Caco-2 (cell line): ENCODE measurements at regions not wholly inside any gene's neighbourhood (a gene's known extent, or its start where the extent isn't known, plus 50 kb on each side); places are given as distances from the start of the nearest gene placed in this dataset.

Experiments
- BruUV-seq: library from RNA; stranded (reverse); fragments of 400-500 nt; replicated peaks from 2 replicates; lab custom pipeline; 2021; lab: Mats Ljungman, UMichigan
- CTCF ChIA-PET: fragments of 300-600 bp; sonication (Branson Sonifier 250); formaldehyde crosslinking; loops from one replicate; lab custom pipeline; 2022; ENCODE audit warnings: antibody characterized with exemption; lab: Charles Lee
- POLR2A ChIA-PET: fragments of 300-600 bp; sonication (Branson Sonifier 250); formaldehyde crosslinking; loops from one replicate; lab custom pipeline; 2022; ENCODE audit warnings: antibody characterized with exemption; lab: Charles Lee
- DNase-seq, 2 experiments: peaks; one replicate each; pipeline versions ENCODE4 v3.0.0 to v3.0.0-alpha.2; 2020 to 2022
- H3K27me3 ChIP-seq: replicated peaks from 2 replicates; pipeline ENCODE4 v1.6.0; 2011; ENCODE audit warnings: low read length; ENCODE audit not compliant: control insufficient read depth, insufficient read depth
- H3K36me3 ChIP-seq: 2 replicates; pipeline ENCODE4 v1.5.1; 2011; ENCODE audit warnings: low read length; ENCODE audit not compliant: control insufficient read depth, insufficient read depth
- H3K4me1 ChIP-seq: fragments of 250-450 bp; sonication (Bioruptor Pico); 2 replicates; pipeline ENCODE4 v1.5.1; 2020; ENCODE audit warnings: mild to moderate bottlenecking
- H3K4me3 ChIP-seq: 2 replicates; pipeline ENCODE4 v1.5.1; 2011; ENCODE audit warnings: low read depth, mild to moderate bottlenecking, control low read depth, low read length
- H3K9me3 ChIP-seq: fragments of 250-450 bp; sonication (Bioruptor Pico); 2 replicates; pipeline ENCODE4 v1.5.1; 2020; ENCODE audit warnings: mild to moderate bottlenecking, moderate library complexity
- H3K27ac Mint-ChIP-seq: one replicate; pipeline ENCODE4 v1.8.0; 2022; ENCODE audit warnings: mixed read lengths; ENCODE audit not compliant: unreplicated experiment
- H3K27me3 Mint-ChIP-seq: one replicate; pipeline ENCODE4 v1.8.0; 2022; ENCODE audit warnings: mixed read lengths; ENCODE audit not compliant: insufficient read depth, unreplicated experiment
- H3K36me3 Mint-ChIP-seq: one replicate; pipeline ENCODE4 v1.8.0; 2022; ENCODE audit warnings: mild to moderate bottlenecking, mixed read lengths; ENCODE audit not compliant: insufficient read depth, unreplicated experiment
- H3K4me1 Mint-ChIP-seq: one replicate; pipeline ENCODE4 v1.8.0; 2022; ENCODE audit warnings: low read depth, mixed read lengths; ENCODE audit not compliant: unreplicated experiment
- H3K4me3 Mint-ChIP-seq: one replicate; pipeline ENCODE4 v1.8.0; 2022; ENCODE audit warnings: mild to moderate bottlenecking, moderate library complexity, mixed read lengths; ENCODE audit not compliant: unreplicated experiment
- H3K9me3 Mint-ChIP-seq: one replicate; pipeline ENCODE4 v1.8.0; 2022; ENCODE audit warnings: mixed read lengths; ENCODE audit not compliant: unreplicated experiment
- intact Hi-C: fragments of 100-400 bp; cut with micrococcal nuclease; formaldehyde crosslinking; loops from one replicate; pipeline ENCODE4 v1.10.0; 2022; ENCODE audit not compliant: unreplicated experiment
- TF ChIP-seq, protein P1 (sequence below), 2 experiments: fragments of 200-600 bp in 1 of 2; IDR thresholded peaks; 1 replicate in 1 of 2; 2 replicates in 1 of 2; pipeline versions ENCODE4 v1.5.1 to v1.8.0; 2011 to 2022; ENCODE audit warnings: antibody characterized with exemption in 1 of 2, control low read depth in 1 of 2, inconsistent platforms in 1 of 2, low read depth in 1 of 2, low read length in 1 of 2, mild to moderate bottlenecking in 1 of 2, moderate library complexity in 1 of 2; ENCODE audit not compliant: insufficient read depth in 1 of 2, severe bottlenecking in 1 of 2, unreplicated experiment in 1 of 2

DNA sequence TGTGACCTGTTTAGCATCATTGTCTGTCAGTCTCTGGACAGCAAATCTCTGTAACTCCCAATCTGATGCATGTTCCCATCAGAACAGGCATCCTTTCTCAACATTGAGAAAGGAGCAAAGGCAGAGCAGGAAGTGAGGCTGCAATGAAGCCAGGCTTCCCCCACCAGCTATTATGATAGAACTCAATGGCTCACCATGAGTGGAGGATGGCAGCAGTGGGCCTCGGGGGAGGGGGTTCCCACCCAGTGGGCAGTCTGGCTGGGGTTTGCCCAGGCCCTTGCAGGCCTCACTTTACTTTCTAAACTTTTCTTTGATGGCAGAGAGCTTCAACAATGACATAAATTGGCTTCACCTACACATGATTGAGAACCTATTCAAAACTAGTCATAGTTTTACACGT lies 240.6 kb upstream of the CXCR4 start:
- no peaks in the 10 kb centered on the region for H3K36me3 Mint-ChIP-seq
- TF ChIP-seq, protein P1, sequence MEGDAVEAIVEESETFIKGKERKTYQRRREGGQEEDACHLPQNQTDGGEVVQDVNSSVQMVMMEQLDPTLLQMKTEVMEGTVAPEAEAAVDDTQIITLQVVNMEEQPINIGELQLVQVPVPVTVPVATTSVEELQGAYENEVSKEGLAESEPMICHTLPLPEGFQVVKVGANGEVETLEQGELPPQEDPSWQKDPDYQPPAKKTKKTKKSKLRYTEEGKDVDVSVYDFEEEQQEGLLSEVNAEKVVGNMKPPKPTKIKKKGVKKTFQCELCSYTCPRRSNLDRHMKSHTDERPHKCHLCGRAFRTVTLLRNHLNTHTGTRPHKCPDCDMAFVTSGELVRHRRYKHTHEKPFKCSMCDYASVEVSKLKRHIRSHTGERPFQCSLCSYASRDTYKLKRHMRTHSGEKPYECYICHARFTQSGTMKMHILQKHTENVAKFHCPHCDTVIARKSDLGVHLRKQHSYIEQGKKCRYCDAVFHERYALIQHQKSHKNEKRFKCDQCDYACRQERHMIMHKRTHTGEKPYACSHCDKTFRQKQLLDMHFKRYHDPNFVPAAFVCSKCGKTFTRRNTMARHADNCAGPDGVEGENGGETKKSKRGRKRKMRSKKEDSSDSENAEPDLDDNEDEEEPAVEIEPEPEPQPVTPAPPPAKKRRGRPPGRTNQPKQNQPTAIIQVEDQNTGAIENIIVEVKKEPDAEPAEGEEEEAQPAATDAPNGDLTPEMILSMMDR (IDR thresholded peaks at IDR 0.05; ENCODE audit: insufficient read depth in 1 of 2, low read depth in 1 of 2, low read length in 1 of 2, severe bottlenecking in 1 of 2, unreplicated experiment in 1 of 2), result no peak

DNA sequence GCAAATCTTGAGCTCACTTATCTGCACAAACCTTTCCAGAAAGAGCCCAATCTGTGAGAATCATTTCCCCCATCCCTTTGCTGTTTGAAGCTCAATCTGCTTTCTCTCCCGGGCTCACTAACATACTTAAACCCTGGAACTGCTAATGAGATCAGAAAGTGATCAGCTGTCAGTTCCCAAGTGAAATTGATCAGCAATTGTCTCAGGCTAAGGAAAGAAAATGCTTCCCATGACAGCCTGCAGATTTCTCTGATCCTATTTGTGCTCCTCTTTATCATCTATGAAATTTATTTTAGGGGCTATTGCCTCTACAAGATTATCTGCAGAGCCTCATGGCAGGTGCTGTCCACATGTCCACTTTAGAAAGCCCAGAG lies 239.0 kb upstream of the CXCR4 start:
- TF ChIP-seq, protein P1 (IDR thresholded peaks at IDR 0.05; ENCODE audit: insufficient read depth in 1 of 2, low read depth in 1 of 2, low read length in 1 of 2, severe bottlenecking in 1 of 2, unreplicated experiment in 1 of 2), result no peak
- Mint-ChIP-seq H3K27ac (no peak overlapping the region), H3K4me3 (no peak overlapping the region), H3K36me3 (no peaks in the 10 kb centered on the region), H3K4me1 (no peaks in the 10 kb centered on the region), H3K9me3 (no peaks in the 10 kb centered on the region), H3K27me3 (peaks cover 7% of the 10 kb centered on the region)
- no TSS peak for BruUV-seq
- CTCF ChIA-PET, result no interaction called here
- intact Hi-C loops, result no loop called here
- H3K27me3 ChIP-seq, result peaks cover 2% of the 10 kb centered on the region; the same call in 1 of the 2 replicates
- POLR2A ChIA-PET, result no interaction called here
- no peaks in the 10 kb centered on the region for H3K9me3 ChIP-seq
- H3K36me3 ChIP-seq, result no peaks in the 10 kb centered on the region
- H3K4me3 ChIP-seq, result no peak overlapping the region
- H3K4me1 ChIP-seq, result no peaks in the 10 kb centered on the region
- DNase-seq, result no peak

More for the DNA sequence above, 240.6 kb upstream of the CXCR4 start:
- no peak overlapping the region for H3K4me3 Mint-ChIP-seq
- Histone ChIP-seq H3K27me3 (peaks cover 2% of the 10 kb centered on the region; the same call in 1 of the 2 replicates), H3K36me3 (no peaks in the 10 kb centered on the region), H3K4me1 (no peaks in the 10 kb centered on the region), H3K4me3 (no peak overlapping the region), H3K9me3 (no peaks in the 10 kb centered on the region)
- POLR2A ChIA-PET, result no interaction called here
- peaks cover 7% of the 10 kb centered on the region for H3K27me3 Mint-ChIP-seq
- no peak overlapping the region for H3K27ac Mint-ChIP-seq
- no peak for DNase-seq
- intact Hi-C loops, result no loop called here
- BruUV-seq, result no TSS peak
- CTCF ChIA-PET, result no interaction called here
- H3K9me3 Mint-ChIP-seq, result no peaks in the 10 kb centered on the region
- H3K4me1 Mint-ChIP-seq, result no peaks in the 10 kb centered on the region

DNA sequence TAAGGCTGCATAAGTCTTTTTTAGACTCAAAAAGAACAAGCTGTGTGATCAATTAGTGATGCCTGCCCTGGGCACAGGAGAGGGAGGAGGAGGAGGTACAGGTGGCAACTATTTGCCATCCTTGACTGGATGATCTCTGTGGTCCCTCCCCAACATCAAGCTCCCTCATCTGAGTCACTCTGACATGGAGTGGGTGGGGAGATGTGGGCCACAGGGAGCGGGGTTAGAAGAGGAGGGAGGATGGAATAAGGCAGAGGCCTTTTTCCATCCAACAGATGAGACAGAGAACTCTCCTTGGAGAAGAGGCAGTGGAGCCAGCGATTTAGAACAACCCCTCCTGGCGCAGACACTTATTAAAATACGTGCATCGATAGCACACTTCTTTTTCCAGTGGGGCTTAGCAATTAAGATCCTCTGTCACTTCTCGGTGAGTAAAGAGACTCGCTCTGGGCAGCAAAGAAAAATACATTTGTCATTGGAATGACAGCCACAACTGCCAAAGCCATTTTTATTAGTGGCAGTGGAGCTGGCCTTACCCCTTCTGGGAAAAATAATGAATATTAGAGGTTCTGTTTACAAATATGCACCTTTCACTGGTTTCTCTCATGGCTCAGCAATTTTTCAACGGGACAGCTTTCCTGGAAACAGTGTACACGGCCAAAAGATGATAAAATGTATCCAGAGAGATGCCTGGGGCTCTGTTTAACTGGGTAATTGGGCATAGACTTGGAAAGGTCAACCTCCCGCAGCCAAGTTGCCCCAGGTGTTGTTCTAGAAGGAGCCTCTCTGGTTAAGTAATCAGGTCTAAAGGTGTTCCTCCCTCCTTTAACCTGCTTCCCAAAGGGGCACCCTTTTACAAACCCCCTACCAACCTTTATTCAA lies 238.4 kb upstream of the CXCR4 start:
- Mint-ChIP-seq H3K27me3 (peaks cover 7% of the 10 kb centered on the region), H3K27ac (no peak overlapping the region), H3K36me3 (no peaks in the 10 kb centered on the region), H3K4me3 (no peak overlapping the region), H3K4me1 (no peaks in the 10 kb centered on the region), H3K9me3 (no peaks in the 10 kb centered on the region)
- Histone ChIP-seq H3K36me3 (no peaks in the 10 kb centered on the region), H3K9me3 (no peaks in the 10 kb centered on the region), H3K4me1 (no peaks in the 10 kb centered on the region), H3K27me3 (peaks cover 2% of the 10 kb centered on the region; the same call in 1 of the 2 replicates), H3K4me3 (no peak overlapping the region)
- TF ChIP-seq, protein P1 (IDR thresholded peaks at IDR 0.05; ENCODE audit: insufficient read depth in 1 of 2, low read depth in 1 of 2, low read length in 1 of 2, severe bottlenecking in 1 of 2, unreplicated experiment in 1 of 2), result no peak
- intact Hi-C loops, result no loop called here
- DNase-seq, result no peak
- POLR2A ChIA-PET, result no interaction called here
- CTCF ChIA-PET, result no interaction called here
- BruUV-seq, result no TSS peak
